ENCODE measurements at regions not wholly inside any gene's neighbourhood (a gene's known extent, or its start where the extent isn't known, plus 50 kb on each side); places are given as distances from the start of the nearest gene placed in this dataset.
A peak's percentile ranks its signal among the peaks of the same experiment; 100 is the strongest.
"Not testable (repeated sequence)": the region's sequence is repeated elsewhere in the genome, so short reads cannot be mapped to it uniquely, and the experiment has no call there.

DNA sequence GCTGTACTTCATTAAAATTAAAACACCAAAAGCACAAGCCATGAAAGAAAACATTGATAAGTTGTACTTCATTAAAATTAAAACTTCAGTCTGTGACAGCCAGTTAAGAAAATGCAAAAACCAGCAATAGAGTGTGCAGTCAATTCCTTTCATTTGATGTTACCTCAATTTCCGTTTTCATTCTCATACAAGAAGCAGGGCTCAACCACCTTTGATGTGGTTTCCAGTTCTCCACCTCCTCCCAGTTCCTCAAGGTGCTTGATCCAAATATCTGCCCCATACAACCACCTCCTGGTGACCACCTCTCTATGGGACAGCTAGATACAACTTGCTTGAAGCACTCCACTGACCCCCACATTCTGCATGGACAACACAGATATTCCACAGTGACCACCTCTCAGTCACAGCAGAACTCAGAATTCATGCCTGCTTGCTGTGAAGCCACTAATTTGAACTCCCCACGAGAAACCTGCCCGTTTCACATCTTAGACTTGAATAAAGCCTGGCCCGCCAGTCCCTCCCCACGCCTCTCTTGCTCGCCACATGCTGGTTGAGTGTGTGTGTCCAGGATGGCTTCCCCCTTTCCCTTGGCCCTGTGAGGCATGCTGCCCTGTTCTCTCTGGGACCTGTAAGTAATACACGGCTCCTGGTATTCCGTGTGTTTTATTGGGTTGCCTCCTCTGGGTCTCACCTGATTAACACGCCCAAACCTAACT, 66.1 kb downstream of the FAM50B start:
- no peak for TF ChIP-seq CTCF (IDR thresholded peaks at IDR 0.05; ENCODE audit: unreplicated experiment)
- ChIA-PET POLR2A (interaction anchor here (0.7 to 0.8 kb wide), 3 partner anchors 54 to 89 kb away, joined by 3 to 7 read pairs (median 3); no protein-coding TSS in a partner anchor), CTCF (interaction anchor here (1.2 kb wide), 1 partner anchor 159 kb away, joined by 3 read pairs; no protein-coding TSS in a partner anchor)
- Mint-ChIP-seq H3K4me3 (ENCODE audit: unreplicated experiment) (no peak overlapping the region), H3K4me1 (ENCODE audit: insufficient read depth, unreplicated experiment) (peaks cover 55% of the 10 kb centered on the region), H3K36me3 (ENCODE audit: insufficient read depth, unreplicated experiment) (peaks cover 6% of the 10 kb centered on the region), H3K27ac (ENCODE audit: low read depth, unreplicated experiment) (peak overlapping the region; percentile 63), H3K27me3 (ENCODE audit: insufficient read depth, unreplicated experiment) (no peaks in the 10 kb centered on the region), H3K9me3 (ENCODE audit: unreplicated experiment) (no peaks in the 10 kb centered on the region)
- no peak for DNase-seq (ENCODE audit: unreplicated experiment)
- no TSS peak for BruUV-seq (replicated peaks)
- intact Hi-C loops (cut with micrococcal nuclease) = no loop called here

- POLR2A ChIA-PET = interaction anchor here (0.8 to 1.1 kb wide), 2 partner anchors 67 to 90 kb away, joined by 3 read pairs; no protein-coding TSS in a partner anchor
- no peaks in the 10 kb centered on the region for H3K9me3 Mint-ChIP-seq (ENCODE audit: unreplicated experiment)
- CTCF ChIA-PET = interaction anchor here (0.7 to 1.1 kb wide), 2 partner anchors 8 to 134 kb away, joined by 3 read pairs; no protein-coding TSS in a partner anchor
- intact Hi-C loops (cut with micrococcal nuclease) = no loop called here
- H3K36me3 Mint-ChIP-seq (ENCODE audit: insufficient read depth, unreplicated experiment) = peaks cover 6% of the 10 kb centered on the region
- H3K4me1 Mint-ChIP-seq (ENCODE audit: insufficient read depth, unreplicated experiment) = peaks cover 48% of the 10 kb centered on the region
- no peak overlapping the region for H3K4me3 Mint-ChIP-seq (ENCODE audit: unreplicated experiment)
- no peak for DNase-seq (ENCODE audit: unreplicated experiment)
- TF ChIP-seq CTCF (IDR thresholded peaks at IDR 0.05; ENCODE audit: unreplicated experiment) = no peak
- no peaks in the 10 kb centered on the region for H3K27me3 Mint-ChIP-seq (ENCODE audit: insufficient read depth, unreplicated experiment)
- H3K27ac Mint-ChIP-seq (ENCODE audit: low read depth, unreplicated experiment) = peak overlapping the region; percentile 63
- BruUV-seq (replicated peaks) = no TSS peak
Measured at GRCh38 chr6:3916211-3916610, 67.0 kb downstream of the FAM50B start.

- DNase-seq (ENCODE audit: unreplicated experiment); H3K27me3 Mint-ChIP-seq (ENCODE audit: insufficient read depth, unreplicated experiment); intact Hi-C loops (cut with micrococcal nuclease); H3K36me3 Mint-ChIP-seq (ENCODE audit: insufficient read depth, unreplicated experiment); H3K9me3 Mint-ChIP-seq (ENCODE audit: unreplicated experiment); H3K4me3 Mint-ChIP-seq (ENCODE audit: unreplicated experiment); BruUV-seq (replicated peaks): not testable (repeated sequence)
- H3K4me1 Mint-ChIP-seq (ENCODE audit: insufficient read depth, unreplicated experiment) = peaks cover 42% of the 10 kb centered on the region
- H3K27ac Mint-ChIP-seq (ENCODE audit: low read depth, unreplicated experiment) = peak overlapping the region; percentile 84
- ChIA-PET POLR2A (interaction anchor here (1.1 kb wide), 1 partner anchor 68 kb away, joined by 3 read pairs; no protein-coding TSS in a partner anchor), CTCF (interaction anchor here (1.1 to 1.7 kb wide), 4 partner anchors 9 to 173 kb away, joined by 3 to 9 read pairs (median 7); partner anchors contain the start of gene FAM50B)
Measured at GRCh38 chr6:3916749-3917148, 67.6 kb downstream of the FAM50B start.

DNA sequence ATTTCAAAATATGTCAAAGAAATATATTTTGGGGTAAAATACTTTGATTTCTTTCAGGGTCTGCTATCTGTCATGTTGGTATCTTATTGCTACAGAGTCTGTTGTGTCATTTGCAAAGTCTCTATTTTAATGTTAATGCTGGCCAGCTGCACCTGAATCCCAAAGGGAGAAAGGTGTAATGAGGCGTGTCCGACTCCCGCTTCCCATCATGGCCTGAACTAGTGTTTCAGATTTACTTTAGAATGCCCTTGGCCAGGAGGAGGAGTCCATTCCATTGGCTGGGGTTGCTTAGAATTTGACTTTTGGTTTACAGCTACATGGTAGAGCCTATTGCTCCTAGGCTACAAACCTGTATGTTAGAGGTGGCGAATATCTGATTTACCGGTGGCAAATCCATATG, 69.3 kb downstream of the FAM50B start:
- Mint-ChIP-seq H3K36me3 (ENCODE audit: insufficient read depth, unreplicated experiment) (no peaks in the 10 kb centered on the region), H3K4me3 (ENCODE audit: unreplicated experiment) (no peak overlapping the region), H3K27me3 (ENCODE audit: insufficient read depth, unreplicated experiment) (no peaks in the 10 kb centered on the region), H3K4me1 (ENCODE audit: insufficient read depth, unreplicated experiment) (peaks cover 25% of the 10 kb centered on the region), H3K27ac (ENCODE audit: low read depth, unreplicated experiment) (peak overlapping the region; percentile 84), H3K9me3 (ENCODE audit: unreplicated experiment) (no peaks in the 10 kb centered on the region)
- no peak for TF ChIP-seq CTCF (IDR thresholded peaks at IDR 0.05; ENCODE audit: unreplicated experiment)
- POLR2A ChIA-PET = interaction anchor here (0.5 to 2.0 kb wide), 6 partner anchors 8 to 169 kb away, joined by 3 to 13 read pairs (median 10); partner anchors contain the start of gene FAM50B
- CTCF ChIA-PET = interaction anchor here (0.6 to 2.9 kb wide), 6 partner anchors 11 to 110 kb away, joined by 3 to 12 read pairs (median 3); partner anchors contain the start of gene FAM50B
- intact Hi-C loops (cut with micrococcal nuclease) = no loop called here
- no TSS peak for BruUV-seq (replicated peaks)
- no peak for DNase-seq (ENCODE audit: unreplicated experiment)

All from MCF 10A (cell line).